ENCODE measurements at regions not wholly inside any gene's neighbourhood (a gene's known extent, or its start where the extent isn't known, plus 50 kb on each side); places are given as distances from the start of the nearest gene placed in this dataset.

GRCh38 chr16:79758615-79759346, 158.2 kb upstream of the MAF start:
- H3K4ac ChIP-seq (ENCODE audit: low read depth, low read length) = no peak overlapping the region
- H4K20me1 ChIP-seq (ENCODE audit: control insufficient read depth, insufficient read depth, insufficient read length) = no peaks in the 10 kb centered on the region
- H2AK5ac ChIP-seq (ENCODE audit: insufficient read length, low read length) = no peak overlapping the region
- H2BK20ac ChIP-seq (ENCODE audit: low read depth, low read length, poor library complexity, severe bottlenecking) = no peak overlapping the region
- no peaks in the 10 kb centered on the region for H3K79me1 ChIP-seq (ENCODE audit: insufficient read depth, low read depth, low read length, poor library complexity, severe bottlenecking)
- H3K14ac ChIP-seq (ENCODE audit: insufficient read depth, low read length) = no peak overlapping the region
- no peak for DNase-seq
- no peak overlapping the region for H3K56ac ChIP-seq (ENCODE audit: insufficient read length, low read depth, low read length)
- no peak overlapping the region for H2BK15ac ChIP-seq (ENCODE audit: low read depth, low read length)
- H4K5ac ChIP-seq (ENCODE audit: insufficient read length, low read depth, low read length) = no peak overlapping the region
- H3T11ph ChIP-seq (ENCODE audit: low read length) = no peak overlapping the region
- WGBS (ENCODE audit: extremely low coverage, insufficient read length, low lambda C conversion rate) = no CpG with 5 or more reads among the region's 15 CpGs
- peaks cover 2% of the 10 kb centered on the region for H3K27me3 Mint-ChIP-seq (ENCODE audit: low read depth)
- H2BK12ac ChIP-seq (ENCODE audit: insufficient read length, low read depth, low read length) = no peak overlapping the region
- H3K18ac ChIP-seq (ENCODE audit: insufficient read length, low read depth, low read length) = no peak overlapping the region
- no peak overlapping the region for H4K8ac ChIP-seq (replicated peaks; ENCODE audit: insufficient read length, low read depth, low read length)
- H2AFZ ChIP-seq (ENCODE audit: low read length) = no peak overlapping the region
- no peak for TF ChIP-seq CTCF (conservative IDR thresholded peaks at IDR 0.05)
- H2BK5ac ChIP-seq (ENCODE audit: insufficient read length, low read length) = no peak overlapping the region
- no peak overlapping the region for H3K23ac ChIP-seq (ENCODE audit: insufficient read length, low read depth, low read length)
- no peaks in the 10 kb centered on the region for H3K4me1 ChIP-seq (ENCODE audit: insufficient read depth, low read length)
- no peaks in the 10 kb centered on the region for H3K79me2 ChIP-seq (ENCODE audit: insufficient read depth, low read length)
- peaks cover 0 to 6% of the 10 kb centered on the region in 2 experiments; a peak in 2 of 4 replicates for H3K4me1 Mint-ChIP-seq
- H3K4me2 ChIP-seq (ENCODE audit: insufficient read depth, insufficient read length, low read length) = no peak overlapping the region
- H3K9me3 ChIP-seq (ENCODE audit: control insufficient read depth, low read depth, low read length) = no peaks in the 10 kb centered on the region
- H3K27ac ChIP-seq (ENCODE audit: insufficient read length, low read depth, low read length) = no peak overlapping the region
- no peak overlapping the region for H3K4me3 Mint-ChIP-seq
- H3K27ac Mint-ChIP-seq = no peak overlapping the region
- no peaks in the 10 kb centered on the region for H3K27me3 ChIP-seq (ENCODE audit: insufficient read depth, low read length)
- no peaks in the 10 kb centered on the region for H3K23me2 ChIP-seq (ENCODE audit: insufficient read length, low read depth, low read length, poor library complexity, severe bottlenecking)
- no peak overlapping the region for H2BK120ac ChIP-seq (ENCODE audit: low read depth, low read length, poor library complexity, severe bottlenecking)
- H4K91ac ChIP-seq (ENCODE audit: insufficient read length, low read depth, low read length) = no peak overlapping the region
- H3K9me3 Mint-ChIP-seq = no peaks in the 10 kb centered on the region
- H3K9ac ChIP-seq (ENCODE audit: extremely low read depth, insufficient read length, low read length) = no peak overlapping the region
- H3K36me3 Mint-ChIP-seq (ENCODE audit: insufficient read depth in 1 of 3, low read depth in 3 of 3) = no peaks in the 10 kb centered on the region

All from H9 (cell line).